ENCODE measurements at regions not wholly inside any gene's neighbourhood (a gene's known extent, or its start where the extent isn't known, plus 50 kb on each side); places are given as distances from the start of the nearest gene placed in this dataset.
"Not testable (repeated sequence)": the region's sequence is repeated elsewhere in the genome, so short reads cannot be mapped to it uniquely, and the experiment has no call there.

DNA sequence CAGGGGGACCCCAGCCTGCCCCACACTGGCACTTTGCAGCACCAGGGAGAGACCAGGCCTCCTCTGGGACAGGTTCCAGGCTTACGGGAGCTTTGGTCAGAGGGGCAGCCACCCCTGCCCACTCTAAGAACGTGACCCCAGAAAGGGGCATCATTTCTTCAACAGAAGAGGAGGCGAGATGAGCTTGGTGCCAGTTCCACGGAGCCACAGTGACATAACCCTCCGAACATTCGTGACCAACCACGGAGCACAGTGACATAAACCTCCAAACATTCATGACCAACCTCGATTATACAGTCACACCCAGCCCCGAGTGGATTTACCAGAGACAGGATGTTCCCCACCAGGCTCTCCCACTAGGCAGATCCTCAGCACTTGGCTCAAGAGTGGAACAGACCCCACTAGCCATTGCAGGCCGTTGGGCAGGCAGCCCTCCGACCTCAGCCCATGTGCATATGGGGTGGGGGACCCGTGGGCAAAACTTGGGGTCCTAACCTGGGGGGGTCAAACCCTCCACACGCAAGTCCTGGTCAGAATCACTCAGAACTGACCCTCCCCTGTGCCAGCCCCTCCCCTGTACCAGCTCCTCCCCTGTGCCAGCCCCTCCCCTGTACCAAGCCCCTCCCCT lies 112.9 kb downstream of the METRNL start:
- DNase-seq: no peak

DNA sequence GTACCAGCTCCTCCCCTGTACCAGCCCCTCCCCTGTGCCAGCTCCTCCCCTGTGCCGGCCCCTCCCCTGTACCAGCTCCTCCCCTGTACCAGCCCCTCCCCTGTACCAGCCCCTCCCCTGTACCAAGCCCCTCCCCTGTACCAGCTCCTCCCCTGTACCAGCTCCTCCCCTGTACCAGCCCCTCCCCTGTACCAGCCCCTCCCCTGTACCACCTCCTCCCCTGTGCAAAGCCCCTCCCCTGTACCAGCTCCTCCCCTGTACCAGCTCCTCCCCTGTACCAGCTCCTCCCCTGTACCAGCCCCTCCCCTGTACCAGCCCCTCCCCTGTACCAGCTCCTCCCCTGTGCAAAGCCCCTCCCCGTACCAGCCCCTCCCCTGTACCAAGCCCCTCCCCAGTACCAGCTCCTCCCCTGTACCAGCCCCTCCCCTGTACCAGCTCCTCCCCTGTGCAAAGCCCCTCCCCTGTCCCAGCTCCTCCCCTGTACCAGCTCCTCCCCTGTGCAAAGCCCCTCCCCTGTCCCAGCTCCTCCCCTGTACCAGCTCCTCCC lies 113.5 kb downstream of the METRNL start:
- DNase-seq: not testable (repeated sequence)

DNA sequence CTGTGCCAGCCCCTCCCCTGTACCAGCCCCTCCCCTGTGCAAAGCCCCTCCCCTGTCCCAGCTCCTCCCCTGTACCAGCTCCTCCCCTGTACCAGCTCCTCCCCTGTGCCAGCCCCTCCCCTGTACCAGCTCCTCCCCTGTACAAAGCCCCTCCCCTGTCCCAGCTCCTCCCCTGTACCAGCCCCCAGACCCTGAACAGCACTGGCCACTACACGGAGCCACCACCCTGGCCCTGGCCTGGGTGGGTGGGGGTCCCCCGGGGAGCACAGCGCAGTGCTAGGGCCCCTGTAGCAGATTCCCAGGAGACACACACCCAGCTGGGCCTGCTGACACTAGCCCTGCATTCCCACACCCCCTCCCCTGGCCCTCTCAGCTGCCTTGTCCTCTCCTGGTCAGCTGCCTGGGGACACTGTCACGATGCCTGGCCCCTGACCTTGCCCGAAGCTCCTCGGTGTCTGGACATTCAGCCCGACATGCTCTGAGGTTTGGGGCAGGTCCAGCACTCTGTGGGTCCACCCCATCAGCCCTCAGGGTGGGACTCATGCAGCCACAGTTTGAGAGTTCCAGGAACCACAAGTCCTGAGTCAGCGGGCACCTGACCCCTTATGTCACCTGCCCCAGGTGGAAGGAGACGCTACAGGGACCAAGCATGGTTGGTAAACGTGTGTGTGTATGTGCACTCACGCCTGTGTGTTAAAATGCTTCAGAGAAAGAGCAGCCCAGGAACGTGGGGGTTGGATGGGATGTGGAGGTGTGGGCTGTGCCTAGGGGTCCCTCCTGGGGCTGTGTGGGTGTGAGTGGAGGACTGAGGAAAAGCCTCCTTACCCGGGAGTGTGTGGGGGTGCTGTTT lies 114.2 kb downstream of the METRNL start:
- no peak for DNase-seq

DNA sequence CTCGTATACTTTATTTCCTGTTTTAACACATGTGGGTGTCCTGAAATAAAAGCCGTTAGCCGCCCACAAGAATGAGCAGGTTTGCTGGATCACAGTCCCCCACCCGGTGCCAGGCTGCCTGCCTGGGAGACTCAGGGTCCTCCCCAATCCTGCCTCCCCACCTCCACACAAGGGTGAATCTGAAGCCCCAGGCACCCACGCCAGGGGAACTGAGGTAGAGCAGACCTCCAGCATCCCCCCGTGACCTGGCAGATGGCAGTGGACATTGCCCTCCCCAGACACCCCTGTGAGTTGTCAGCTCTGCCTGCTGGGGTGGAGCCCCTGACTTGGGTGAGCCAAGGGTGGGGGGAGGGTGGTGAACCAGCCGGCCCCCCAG lies 114.8 kb downstream of the METRNL start:
- DNase-seq: no peak

DNA sequence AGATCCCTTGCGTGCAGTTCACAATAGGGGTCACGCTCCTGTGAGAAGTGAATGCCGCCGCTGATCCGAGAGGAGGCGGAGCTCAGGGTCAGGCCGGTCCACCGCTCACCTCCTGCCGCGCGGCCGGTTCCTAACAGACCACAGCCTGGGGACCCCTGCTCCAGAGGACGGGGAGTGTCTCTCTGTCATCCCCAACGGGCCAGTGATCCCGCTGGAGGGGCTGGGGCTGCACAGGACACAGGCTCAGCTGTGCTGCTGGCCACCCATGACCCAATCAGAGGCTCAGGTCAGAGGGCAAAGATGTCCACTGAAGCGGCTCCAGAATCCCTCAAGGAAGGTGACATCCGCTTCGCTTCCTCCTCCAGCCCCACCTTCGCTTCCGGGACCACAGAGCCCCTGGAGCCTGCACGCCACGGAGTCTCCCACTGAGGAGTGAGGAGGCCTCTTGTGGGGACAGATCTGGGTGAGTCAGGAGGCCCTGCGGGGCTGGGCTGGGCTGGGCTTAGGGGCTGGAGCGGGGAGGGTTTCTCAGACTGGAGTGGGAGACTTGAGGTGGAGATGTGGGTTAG lies 115.4 kb downstream of the METRNL start:
- DNase-seq: no peak

- no peak for DNase-seq
These were observed 116.1 kb downstream of the METRNL start for GRCh38 chr17:83195330-83196023.

DNA sequence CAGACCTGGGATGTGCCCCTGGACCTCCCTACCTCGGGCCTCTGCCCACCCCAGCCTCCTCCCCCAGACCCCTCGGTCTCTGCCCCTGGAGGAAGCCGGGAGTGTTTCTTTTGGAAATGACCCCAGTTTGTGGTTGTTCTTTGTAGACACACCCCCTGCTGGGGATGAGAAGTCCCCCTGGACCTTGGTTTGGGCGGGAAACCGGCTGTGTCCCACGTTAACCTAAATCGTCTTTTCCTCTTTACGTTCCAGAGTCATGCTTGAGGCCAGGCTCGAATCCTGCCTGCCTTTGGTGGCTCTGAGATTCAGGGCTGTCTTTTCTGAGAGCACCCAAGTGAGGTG lies 116.6 kb downstream of the METRNL start:
- no peak for DNase-seq

- no peak for DNase-seq
These were observed 117.0 kb downstream of the METRNL start for GRCh38 chr17:83196366-83196765.

DNA sequence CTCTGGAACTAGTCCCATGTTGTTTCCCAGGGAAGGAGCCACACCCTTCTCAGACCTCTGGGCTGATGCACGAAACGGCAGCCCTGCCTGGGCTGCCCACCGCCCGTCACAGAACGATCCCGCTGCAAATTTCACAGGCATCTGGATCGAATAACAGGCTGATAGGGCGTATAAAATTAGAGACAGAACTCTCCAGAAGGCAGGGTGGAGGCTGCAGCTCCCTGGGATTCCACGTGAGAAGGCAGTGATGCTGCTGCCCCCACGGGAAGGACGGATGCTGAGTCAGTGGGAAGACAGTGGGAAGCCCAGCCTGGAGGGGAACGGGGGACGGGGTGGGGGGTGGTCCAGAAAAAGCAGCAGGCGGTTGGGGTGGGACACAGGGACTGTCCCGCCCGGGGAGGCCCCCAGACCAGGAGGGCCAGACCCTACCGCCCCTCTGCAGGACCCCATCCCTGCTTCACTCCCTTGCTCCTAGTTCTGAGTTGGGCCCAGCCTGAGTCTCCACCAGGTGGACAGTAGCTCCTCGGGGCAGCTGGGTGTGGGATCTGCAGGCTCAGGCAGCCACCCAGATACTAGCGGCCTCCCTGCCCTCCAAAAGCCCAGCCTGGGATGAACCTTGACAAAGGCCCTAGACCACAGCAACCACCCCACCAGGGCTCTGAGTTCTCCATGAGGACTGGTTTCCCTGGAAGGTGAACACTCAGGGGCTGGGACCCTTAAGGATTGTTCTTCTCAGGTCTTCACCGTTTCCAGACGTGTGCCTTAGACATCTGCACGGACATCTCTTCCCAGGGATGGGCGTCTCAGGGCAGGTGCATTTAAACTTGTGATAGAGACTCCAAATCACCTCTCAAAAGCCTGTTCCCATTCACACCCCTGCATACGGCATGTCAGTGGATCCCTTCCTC lies 117.8 kb downstream of the METRNL start:
- DNase-seq: no peak

GRCh38 chr17:83198366-83199341 lies 119.2 kb downstream of the METRNL start:
- DNase-seq: no peak

GRCh38 chr17:83199500-83200201 lies 120.2 kb downstream of the METRNL start:
- no peak for DNase-seq

- no peak for DNase-seq
These were observed 120.9 kb downstream of the METRNL start for GRCh38 chr17:83200231-83200699.

GRCh38 chr17:83200751-83201150 lies 121.3 kb downstream of the METRNL start:
- no peak for DNase-seq

GRCh38 chr17:83201206-83202001 lies 122.0 kb downstream of the METRNL start:
- DNase-seq: no peak

- DNase-seq: no peak
These were observed 122.9 kb downstream of the METRNL start for GRCh38 chr17:83202002-83203000.

DNA sequence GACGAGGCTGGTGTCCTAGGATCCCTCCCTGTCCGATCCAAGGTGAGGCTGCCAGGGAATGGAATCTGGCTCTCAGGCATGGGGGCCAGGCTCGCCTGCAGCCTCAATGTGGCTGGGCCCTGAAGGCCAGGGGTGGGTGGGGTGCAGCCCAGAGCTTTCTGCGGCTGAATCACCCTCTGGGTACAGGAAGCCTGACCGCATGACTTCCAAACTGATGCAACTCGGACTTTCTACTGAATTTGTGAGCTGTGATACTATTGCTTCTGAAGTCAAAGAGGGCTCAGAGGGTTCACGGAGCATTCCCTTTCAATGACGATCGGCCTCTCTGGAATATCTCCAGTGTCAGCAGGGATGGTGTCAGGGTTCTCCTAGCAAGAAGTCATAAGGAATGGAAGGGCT lies 123.7 kb downstream of the METRNL start:
- DNase-seq: no peak

GRCh38 chr17:83203472-83204221 lies 124.2 kb downstream of the METRNL start:
- DNase-seq: no peak

All from NCI-H446 (cell line).